ENCODE measurements at regions not wholly inside any gene's neighbourhood (a gene's known extent, or its start where the extent isn't known, plus 50 kb on each side); places are given as distances from the start of the nearest gene placed in this dataset.
"Not testable (repeated sequence)": the region's sequence is repeated elsewhere in the genome, so short reads cannot be mapped to it uniquely, and the experiment has no call there.

DNA sequence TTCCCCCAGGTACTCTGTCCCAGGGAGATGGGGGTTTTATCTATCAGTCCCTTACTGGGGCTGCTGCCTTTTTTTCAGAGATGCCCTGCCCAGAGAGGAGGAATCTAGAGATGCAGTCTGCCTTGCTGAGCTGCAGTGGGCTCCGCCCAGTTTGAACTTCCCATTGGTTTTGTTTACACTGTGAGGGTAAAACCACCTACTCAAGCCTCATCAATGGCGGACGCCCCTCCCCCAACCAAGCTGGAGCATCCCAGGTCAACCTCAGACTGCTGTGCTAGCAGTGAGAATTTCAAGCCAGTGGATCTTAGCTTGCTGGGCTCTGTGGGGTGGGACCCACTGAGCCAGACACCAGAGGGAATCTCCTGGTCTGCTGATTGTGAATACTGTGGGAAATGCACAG is 191.0 kb upstream of the MAST4 start:
- TF ChIP-seq, protein P1, sequence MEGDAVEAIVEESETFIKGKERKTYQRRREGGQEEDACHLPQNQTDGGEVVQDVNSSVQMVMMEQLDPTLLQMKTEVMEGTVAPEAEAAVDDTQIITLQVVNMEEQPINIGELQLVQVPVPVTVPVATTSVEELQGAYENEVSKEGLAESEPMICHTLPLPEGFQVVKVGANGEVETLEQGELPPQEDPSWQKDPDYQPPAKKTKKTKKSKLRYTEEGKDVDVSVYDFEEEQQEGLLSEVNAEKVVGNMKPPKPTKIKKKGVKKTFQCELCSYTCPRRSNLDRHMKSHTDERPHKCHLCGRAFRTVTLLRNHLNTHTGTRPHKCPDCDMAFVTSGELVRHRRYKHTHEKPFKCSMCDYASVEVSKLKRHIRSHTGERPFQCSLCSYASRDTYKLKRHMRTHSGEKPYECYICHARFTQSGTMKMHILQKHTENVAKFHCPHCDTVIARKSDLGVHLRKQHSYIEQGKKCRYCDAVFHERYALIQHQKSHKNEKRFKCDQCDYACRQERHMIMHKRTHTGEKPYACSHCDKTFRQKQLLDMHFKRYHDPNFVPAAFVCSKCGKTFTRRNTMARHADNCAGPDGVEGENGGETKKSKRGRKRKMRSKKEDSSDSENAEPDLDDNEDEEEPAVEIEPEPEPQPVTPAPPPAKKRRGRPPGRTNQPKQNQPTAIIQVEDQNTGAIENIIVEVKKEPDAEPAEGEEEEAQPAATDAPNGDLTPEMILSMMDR (conservative IDR thresholded peaks at IDR 0.05 in 1 of 2, IDR thresholded peaks at IDR 0.05 in 1 of 2; ENCODE audit: extremely low read depth in 1 of 2, insufficient read depth in 1 of 2, low read depth in 1 of 2, low read length in 2 of 2), result not testable (repeated sequence)
- not testable (repeated sequence) for TF ChIP-seq EZH2 (IDR thresholded peaks at IDR 0.05; ENCODE audit: borderline replicate concordance, low read length)
